Liver (tissue), 3 donors: ENCODE measurements at regions not wholly inside any gene's neighbourhood (a gene's known extent, or its start where the extent isn't known, plus 50 kb on each side); places are given as distances from the start of the nearest gene placed in this dataset.

ENCODE experiments used
- CTCF ChIP-seq: fragments of 150-350 bp; IDR thresholded peaks from 2 replicates; pipeline ENCODE4 v1.5.1; 2017; ENCODE audit warnings: improper control_type of control experiment, low read depth, low read length; ENCODE audit not compliant: missing input control
- GABPA ChIP-seq, 2 donors: IDR thresholded peaks in 1 of 2; conservative IDR thresholded peaks in 1 of 2; 2 replicates each; pipeline ENCODE4 v1.6.1; 2016; ENCODE audit warnings: antibody characterized with exemption in 2 of 2, mild to moderate bottlenecking in 1 of 2, moderate library complexity in 1 of 2
- JUND ChIP-seq, 2 donors: IDR thresholded peaks; 2 replicates each; pipeline ENCODE4 v1.6.1; 2016; ENCODE audit warnings: antibody characterized with exemption in 2 of 2
- MAX ChIP-seq: IDR thresholded peaks from 2 replicates; pipeline ENCODE4 v1.6.1; 2016; ENCODE audit warnings: antibody characterized with exemption
- REST ChIP-seq: IDR thresholded peaks from 2 replicates; pipeline ENCODE4 v1.6.1; 2016; ENCODE audit warnings: antibody characterized with exemption, mild to moderate bottlenecking
- SP1 ChIP-seq: IDR thresholded peaks from 2 replicates; pipeline ENCODE4 v1.6.1; 2018; ENCODE audit warnings: antibody characterized with exemption, mild to moderate bottlenecking
- ZBTB33 ChIP-seq: IDR thresholded peaks from 2 replicates; pipeline ENCODE4 v1.6.1; 2016; ENCODE audit warnings: antibody characterized with exemption
- donor health status: healthy.
- donor health status: healthy.

GRCh38 chr6:15773806-15774410 is 111.1 kb upstream of the DTNBP1 start:
- TF ChIP-seq REST (no peak), CTCF (no peak), ZBTB33 (no peak), MAX (no peak), JUND (IDR thresholded peaks at IDR 0.05) (no peak), GABPA (IDR thresholded peaks at IDR 0.05 in 1 of 2, conservative IDR thresholded peaks at IDR 0.05 in 1 of 2) (no peak), SP1 (no peak)
